ENCODE measurements at regions not wholly inside any gene's neighbourhood (a gene's known extent, or its start where the extent isn't known, plus 50 kb on each side); places are given as distances from the start of the nearest gene placed in this dataset.

DNA sequence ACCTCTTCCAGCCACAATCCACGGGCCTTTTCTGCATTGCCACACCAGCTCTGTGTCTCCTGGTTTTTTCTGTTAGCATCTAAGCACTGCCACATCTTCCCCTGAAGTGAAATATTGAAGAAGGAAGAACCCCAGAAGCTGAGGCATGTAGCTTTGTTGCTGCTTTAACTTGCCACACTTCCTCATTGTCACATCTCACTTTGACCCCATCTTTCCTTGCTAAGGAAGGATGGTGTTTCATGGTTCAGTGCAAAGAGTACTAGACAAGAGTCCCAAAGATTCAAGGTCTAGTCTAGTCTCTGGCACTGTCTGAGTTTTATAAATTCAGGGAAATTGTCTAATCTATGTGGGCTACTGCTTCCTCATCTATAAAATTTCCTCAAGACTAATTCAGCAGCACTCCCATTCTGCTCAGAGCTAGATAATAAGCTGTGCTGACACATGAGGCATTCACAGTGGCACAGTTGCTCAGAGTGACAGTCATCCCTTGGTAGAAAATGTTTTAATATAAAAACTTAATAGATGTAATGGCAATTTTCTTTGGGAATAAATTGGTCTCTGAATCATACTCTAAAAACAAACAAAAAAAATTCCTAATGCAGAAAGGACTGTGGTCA lies 483.0 kb upstream of the ID2 start:
- Histone ChIP-seq H3K79me2 (ENCODE audit: insufficient read depth, low read length) (no peaks in the 10 kb centered on the region), H3K36me3 (ENCODE audit: control insufficient read depth in 1 of 2, insufficient read depth in 2 of 2, low read length in 2 of 2) (no peaks in the 10 kb centered on the region), H3K9me2 (ENCODE audit: insufficient read depth) (no peaks in the 10 kb centered on the region), H3K27ac (ENCODE audit: low read depth, low read length) (no peak overlapping the region), H4K20me1 (ENCODE audit: insufficient read depth) (no peaks in the 10 kb centered on the region), H3K9me3 (ENCODE audit: control insufficient read depth in 1 of 2, insufficient read depth in 1 of 2, low read depth in 1 of 2, low read length in 2 of 2) (no peaks in the 10 kb centered on the region), H3K4me1 (ENCODE audit: control insufficient read depth in 1 of 2, insufficient read depth in 2 of 2, low read length in 2 of 2) (no peaks in the 10 kb centered on the region), H3K4me2 (ENCODE audit: low read length) (no peak overlapping the region), H3K27me3 (ENCODE audit: insufficient read depth, low read length) (no peaks in the 10 kb centered on the region; the same call in 1 of the 2 replicates), H3K9ac (ENCODE audit: low read length) (no peak overlapping the region), H2AFZ (ENCODE audit: low read depth, low read length, poor library complexity, severe bottlenecking) (no peak overlapping the region), H3K4me3 (replicated peaks in 1 of 2; ENCODE audit: low read depth in 1 of 2, low read length in 2 of 2) (no peak overlapping the region)
- ChIA-PET POLR2A (no interaction called here), CTCF (no interaction called here), RAD21 (ENCODE audit: low non-redundant PET in 1 of 2, low total read pairs in 2 of 2, uncharacterized antibody in 2 of 2, unreplicated experiment in 2 of 2) (no interaction called here)
- no TSS peak for BruUV-seq (replicated peaks)
- DNase-seq (ENCODE audit: low read depth, low spot score) (no peak), ATAC-seq (no peak)
- intact Hi-C loops (cut with micrococcal nuclease), result no loop called here
- TF ChIP-seq EZH2 (IDR thresholded peaks at IDR 0.05), result no peak
- no peak for TF ChIP-seq POLR2A (IDR thresholded peaks at IDR 0.05; ENCODE audit: borderline replicate concordance, extremely low read depth, insufficient read depth, insufficient read length)

DNA sequence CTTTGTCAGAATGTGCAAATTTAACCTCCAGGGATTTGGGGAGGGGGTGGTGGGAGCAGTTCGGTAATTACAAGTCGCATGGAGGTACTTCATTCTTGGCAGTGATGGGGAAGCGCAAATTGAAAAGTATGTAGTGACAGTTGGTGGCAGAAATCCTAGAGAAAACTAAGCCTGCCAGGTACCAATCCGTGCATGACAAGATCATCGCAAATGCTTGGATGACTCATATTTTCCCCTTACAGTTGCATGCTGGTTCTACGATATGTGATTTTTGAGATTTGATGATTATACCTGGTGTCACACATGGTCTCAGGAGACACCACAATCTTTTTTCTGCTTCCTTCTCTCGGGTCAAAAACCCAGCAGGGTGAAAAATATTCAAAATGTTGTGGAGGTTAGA lies 479.7 kb upstream of the ID2 start:
- ChIA-PET CTCF (no interaction called here), POLR2A (no interaction called here), RAD21 (ENCODE audit: low non-redundant PET in 1 of 2, low total read pairs in 2 of 2, uncharacterized antibody in 2 of 2, unreplicated experiment in 2 of 2) (no interaction called here)
- Histone ChIP-seq H3K4me3 (replicated peaks in 1 of 2; ENCODE audit: low read depth in 1 of 2, low read length in 2 of 2) (no peak overlapping the region), H3K9ac (ENCODE audit: low read length) (no peak overlapping the region), H3K79me2 (ENCODE audit: insufficient read depth, low read length) (no peaks in the 10 kb centered on the region), H4K20me1 (ENCODE audit: insufficient read depth) (no peaks in the 10 kb centered on the region), H3K4me2 (ENCODE audit: low read length) (no peak overlapping the region), H3K9me3 (ENCODE audit: control insufficient read depth in 1 of 2, insufficient read depth in 1 of 2, low read depth in 1 of 2, low read length in 2 of 2) (no peaks in the 10 kb centered on the region), H3K36me3 (ENCODE audit: control insufficient read depth in 1 of 2, insufficient read depth in 2 of 2, low read length in 2 of 2) (no peaks in the 10 kb centered on the region), H2AFZ (ENCODE audit: low read depth, low read length, poor library complexity, severe bottlenecking) (no peak overlapping the region), H3K9me2 (ENCODE audit: insufficient read depth) (no peaks in the 10 kb centered on the region), H3K27me3 (ENCODE audit: insufficient read depth, low read length) (no peaks in the 10 kb centered on the region), H3K4me1 (ENCODE audit: control insufficient read depth in 1 of 2, insufficient read depth in 2 of 2, low read length in 2 of 2) (no peaks in the 10 kb centered on the region), H3K27ac (ENCODE audit: low read depth, low read length) (no peak overlapping the region)
- intact Hi-C loops (cut with micrococcal nuclease), result no loop called here
- no peak for TF ChIP-seq ELF1 (IDR thresholded peaks at IDR 0.05; ENCODE audit: borderline replicate concordance, low read depth)
- 0 out of 2 replicates have a peak, but pooled peaks have one; percentile 19 for TF ChIP-seq JUND (IDR thresholded peaks at IDR 0.05)
- TF ChIP-seq FOSL1 (IDR thresholded peaks at IDR 0.05; ENCODE audit: low read depth), result peak; percentile 23; the same call in 1 of the 2 replicates
- no TSS peak for BruUV-seq (replicated peaks)
- ATAC-seq, result no peak
- DNase-seq (ENCODE audit: low read depth, low spot score), result no peak
